ENCODE measurements at regions not wholly inside any gene's neighbourhood (a gene's known extent, or its start where the extent isn't known, plus 50 kb on each side); places are given as distances from the start of the nearest gene placed in this dataset.

GRCh38 chr2:21404827-21405625 is 281.3 kb downstream of the TDRD15 start:
- TF ChIP-seq SUZ12 (IDR thresholded peaks at IDR 0.05; ENCODE audit: extremely low read depth, insufficient read depth, insufficient read length) (no peak), YY1 (IDR thresholded peaks at IDR 0.05; ENCODE audit: insufficient read depth, insufficient read length) (no peak), ZNF274 (IDR thresholded peaks at IDR 0.05; ENCODE audit: low read depth, low read length) (no peak)
- H3K36me3 ChIP-seq (ENCODE audit: insufficient read depth, insufficient read length, low read length), result no peaks in the 10 kb centered on the region
- H3K9ac ChIP-seq (ENCODE audit: insufficient read length, low read depth), result no peak overlapping the region
- H3K9me3 ChIP-seq (ENCODE audit: insufficient read depth, low read length), result peaks cover 11% of the 10 kb centered on the region; the same call in 1 of the 2 replicates
- no peaks in the 10 kb centered on the region for H3K27me3 ChIP-seq (ENCODE audit: insufficient read depth, insufficient read length)
- DNase-seq (ENCODE audit: low read depth, low spot score), result no peak
- H3K4me1 ChIP-seq (ENCODE audit: insufficient read depth, insufficient read length), result no peaks in the 10 kb centered on the region
- no peak overlapping the region for H3K4me3 ChIP-seq (ENCODE audit: insufficient read length, low read depth)

- no peak for DNase-seq (ENCODE audit: low read depth, low spot score)
- no peak for TF ChIP-seq SUZ12 (IDR thresholded peaks at IDR 0.05; ENCODE audit: extremely low read depth, insufficient read depth, insufficient read length)
- TF ChIP-seq ZNF274 (IDR thresholded peaks at IDR 0.05; ENCODE audit: low read depth, low read length), result no peak
- no peak for TF ChIP-seq YY1 (IDR thresholded peaks at IDR 0.05; ENCODE audit: insufficient read depth, insufficient read length)
- Histone ChIP-seq H3K4me3 (ENCODE audit: insufficient read length, low read depth) (no peak overlapping the region), H3K9me3 (ENCODE audit: insufficient read depth, low read length) (peaks cover 11% of the 10 kb centered on the region; the same call in 1 of the 2 replicates), H3K9ac (ENCODE audit: insufficient read length, low read depth) (no peak overlapping the region), H3K4me1 (ENCODE audit: insufficient read depth, insufficient read length) (no peaks in the 10 kb centered on the region), H3K27me3 (ENCODE audit: insufficient read depth, insufficient read length) (no peaks in the 10 kb centered on the region), H3K36me3 (ENCODE audit: insufficient read depth, insufficient read length, low read length) (no peaks in the 10 kb centered on the region)
Measured at GRCh38 chr2:21406386-21406785, 282.6 kb downstream of the TDRD15 start.

- H3K4me3 ChIP-seq (ENCODE audit: insufficient read length, low read depth), result no peak overlapping the region
- no peaks in the 10 kb centered on the region for H3K4me1 ChIP-seq (ENCODE audit: insufficient read depth, insufficient read length)
- TF ChIP-seq SUZ12 (IDR thresholded peaks at IDR 0.05; ENCODE audit: extremely low read depth, insufficient read depth, insufficient read length) (no peak), YY1 (IDR thresholded peaks at IDR 0.05; ENCODE audit: insufficient read depth, insufficient read length) (no peak), ZNF274 (IDR thresholded peaks at IDR 0.05; ENCODE audit: low read depth, low read length) (no peak)
- no peaks in the 10 kb centered on the region for H3K36me3 ChIP-seq (ENCODE audit: insufficient read depth, insufficient read length, low read length)
- DNase-seq (ENCODE audit: low read depth, low spot score), result no peak
- H3K27me3 ChIP-seq (ENCODE audit: insufficient read depth, insufficient read length), result no peaks in the 10 kb centered on the region
- H3K9ac ChIP-seq (ENCODE audit: insufficient read length, low read depth), result no peak overlapping the region
- peaks cover 11% of the 10 kb centered on the region; the same call in 1 of the 2 replicates for H3K9me3 ChIP-seq (ENCODE audit: insufficient read depth, low read length)
Measured at GRCh38 chr2:21406911-21407310, 283.1 kb downstream of the TDRD15 start.

DNA sequence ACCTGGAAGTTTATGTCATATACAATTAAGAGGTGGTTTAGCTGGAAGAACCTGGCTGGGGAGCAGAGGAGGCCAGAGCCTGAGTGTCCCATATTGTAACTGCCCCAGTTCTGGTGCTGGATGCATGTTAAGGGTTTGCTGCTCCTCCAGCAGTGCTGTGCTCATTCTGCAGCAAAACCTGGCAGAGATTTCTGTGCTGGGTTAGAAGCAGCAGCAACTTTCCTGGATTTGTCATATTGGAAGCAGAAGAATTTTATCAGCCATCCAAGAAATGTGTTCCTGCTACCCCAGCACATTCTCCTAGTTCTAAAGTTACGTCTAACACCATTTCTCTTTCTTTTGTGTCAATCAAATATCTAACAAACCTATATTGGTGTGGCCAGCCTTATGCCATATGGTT is 284.1 kb downstream of the TDRD15 start:
- no peak for TF ChIP-seq ZNF274 (IDR thresholded peaks at IDR 0.05; ENCODE audit: low read depth, low read length)
- no peak for TF ChIP-seq SUZ12 (IDR thresholded peaks at IDR 0.05; ENCODE audit: extremely low read depth, insufficient read depth, insufficient read length)
- no peak for TF ChIP-seq YY1 (IDR thresholded peaks at IDR 0.05; ENCODE audit: insufficient read depth, insufficient read length)
- no peaks in the 10 kb centered on the region for H3K27me3 ChIP-seq (ENCODE audit: insufficient read depth, insufficient read length)
- peaks cover 11% of the 10 kb centered on the region; the same call in 1 of the 2 replicates for H3K9me3 ChIP-seq (ENCODE audit: insufficient read depth, low read length)
- H3K4me1 ChIP-seq (ENCODE audit: insufficient read depth, insufficient read length), result no peaks in the 10 kb centered on the region
- no peak overlapping the region for H3K9ac ChIP-seq (ENCODE audit: insufficient read length, low read depth)
- DNase-seq (ENCODE audit: low read depth, low spot score), result no peak
- no peaks in the 10 kb centered on the region for H3K36me3 ChIP-seq (ENCODE audit: insufficient read depth, insufficient read length, low read length)
- H3K4me3 ChIP-seq (ENCODE audit: insufficient read length, low read depth), result no peak overlapping the region

DNA sequence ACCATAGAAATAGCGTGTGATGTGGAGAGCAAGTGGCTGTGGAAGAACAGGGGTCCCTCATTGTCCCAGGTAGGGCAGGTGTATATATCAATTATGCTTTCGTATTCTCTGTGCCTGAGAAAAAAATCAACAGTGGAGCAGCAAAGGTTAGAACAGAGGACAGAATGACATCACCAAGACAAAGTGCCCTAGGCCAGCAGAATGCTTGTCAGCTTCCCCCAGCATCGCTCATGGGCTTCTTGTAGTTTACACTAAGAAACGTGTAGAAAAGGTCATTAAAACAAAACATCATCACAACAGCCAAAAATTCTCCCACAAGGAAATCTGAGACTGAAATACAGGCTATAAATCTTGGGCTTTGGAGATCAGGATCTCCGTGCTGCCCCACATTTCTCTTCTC is 288.0 kb downstream of the TDRD15 start:
- TF ChIP-seq ZNF274 (IDR thresholded peaks at IDR 0.05; ENCODE audit: low read depth, low read length), result no peak
- no peak for TF ChIP-seq SUZ12 (IDR thresholded peaks at IDR 0.05; ENCODE audit: extremely low read depth, insufficient read depth, insufficient read length)
- no peak for TF ChIP-seq YY1 (IDR thresholded peaks at IDR 0.05; ENCODE audit: insufficient read depth, insufficient read length)
- Histone ChIP-seq H3K36me3 (ENCODE audit: insufficient read depth, insufficient read length, low read length) (no peaks in the 10 kb centered on the region), H3K4me3 (ENCODE audit: insufficient read length, low read depth) (no peak overlapping the region), H3K4me1 (ENCODE audit: insufficient read depth, insufficient read length) (no peaks in the 10 kb centered on the region), H3K9ac (ENCODE audit: insufficient read length, low read depth) (no peak overlapping the region), H3K9me3 (ENCODE audit: insufficient read depth, low read length) (0 out of 2 replicates have a peak, but pooled peaks cover under 1% of the 10 kb centered on the region), H3K27me3 (ENCODE audit: insufficient read depth, insufficient read length) (no peaks in the 10 kb centered on the region)
- DNase-seq (ENCODE audit: low read depth, low spot score), result no peak

DNA sequence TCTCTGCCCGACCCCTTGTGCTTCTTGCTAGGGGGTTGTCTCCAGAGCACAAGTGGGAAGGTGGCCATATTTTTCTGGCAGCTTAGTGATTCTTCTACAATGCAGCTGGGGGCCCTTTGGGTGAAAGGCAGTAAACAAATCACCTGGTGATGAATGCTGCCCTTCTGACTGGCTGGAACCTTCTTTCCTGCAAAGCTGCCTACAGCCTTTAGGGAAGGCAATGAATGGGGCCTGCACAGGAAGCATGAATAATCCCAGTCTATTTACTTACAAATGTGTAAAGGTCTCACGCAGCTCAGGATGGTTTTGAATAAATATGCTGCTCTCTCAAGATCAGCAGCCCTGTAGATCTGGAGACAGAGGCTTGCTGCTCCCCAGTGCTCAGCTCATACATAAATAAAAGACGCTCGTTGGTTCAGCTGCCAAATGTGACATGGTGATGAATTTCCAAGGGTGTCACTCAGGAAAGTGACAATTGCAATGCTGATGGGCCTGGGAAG is 289.2 kb downstream of the TDRD15 start:
- Histone ChIP-seq H3K27me3 (ENCODE audit: insufficient read depth, insufficient read length) (no peaks in the 10 kb centered on the region), H3K4me3 (ENCODE audit: insufficient read length, low read depth) (no peak overlapping the region), H3K9me3 (ENCODE audit: insufficient read depth, low read length) (no peaks in the 10 kb centered on the region), H3K36me3 (ENCODE audit: insufficient read depth, insufficient read length, low read length) (no peaks in the 10 kb centered on the region), H3K9ac (ENCODE audit: insufficient read length, low read depth) (no peak overlapping the region), H3K4me1 (ENCODE audit: insufficient read depth, insufficient read length) (no peaks in the 10 kb centered on the region)
- DNase-seq (ENCODE audit: low read depth, low spot score), result no peak
- no peak for TF ChIP-seq ZNF274 (IDR thresholded peaks at IDR 0.05; ENCODE audit: low read depth, low read length)
- TF ChIP-seq SUZ12 (IDR thresholded peaks at IDR 0.05; ENCODE audit: extremely low read depth, insufficient read depth, insufficient read length), result no peak
- TF ChIP-seq YY1 (IDR thresholded peaks at IDR 0.05; ENCODE audit: insufficient read depth, insufficient read length), result no peak

DNA sequence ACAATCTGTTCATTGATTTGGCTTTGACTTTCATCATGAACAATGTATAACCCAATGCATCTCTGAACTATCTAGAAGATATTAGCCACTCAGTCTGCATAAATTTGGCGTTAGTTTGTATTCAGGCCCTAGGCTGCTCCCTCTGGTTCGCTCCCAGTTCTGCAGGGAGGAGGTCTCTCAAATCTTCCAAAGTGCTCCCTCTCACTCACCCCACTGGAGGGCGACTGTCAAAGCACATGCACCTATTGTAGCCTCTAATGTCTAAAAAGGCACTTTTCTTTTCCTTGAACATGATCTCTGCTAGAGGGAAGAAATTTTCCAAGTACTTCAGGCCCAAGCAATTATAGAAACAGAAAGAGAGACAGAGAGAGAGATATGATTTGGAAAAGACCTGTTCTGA is 291.5 kb downstream of the TDRD15 start:
- TF ChIP-seq YY1 (IDR thresholded peaks at IDR 0.05; ENCODE audit: insufficient read depth, insufficient read length) (no peak), ZNF274 (IDR thresholded peaks at IDR 0.05; ENCODE audit: low read depth, low read length) (no peak), SUZ12 (IDR thresholded peaks at IDR 0.05; ENCODE audit: extremely low read depth, insufficient read depth, insufficient read length) (no peak)
- no peak for DNase-seq (ENCODE audit: low read depth, low spot score)
- Histone ChIP-seq H3K36me3 (ENCODE audit: insufficient read depth, insufficient read length, low read length) (no peaks in the 10 kb centered on the region), H3K4me1 (ENCODE audit: insufficient read depth, insufficient read length) (no peaks in the 10 kb centered on the region), H3K9me3 (ENCODE audit: insufficient read depth, low read length) (no peaks in the 10 kb centered on the region), H3K27me3 (ENCODE audit: insufficient read depth, insufficient read length) (no peaks in the 10 kb centered on the region), H3K9ac (ENCODE audit: insufficient read length, low read depth) (no peak overlapping the region), H3K4me3 (ENCODE audit: insufficient read length, low read depth) (no peak overlapping the region)
